GM21529 (cell line): ENCODE measurements at regions not wholly inside any gene's neighbourhood (a gene's known extent, or its start where the extent isn't known, plus 50 kb on each side); places are given as distances from the start of the nearest gene placed in this dataset.
"Not testable (repeated sequence)": the region's sequence is repeated elsewhere in the genome, so short reads cannot be mapped to it uniquely, and the experiment has no call there.

Source experiments
- ATAC-seq: cut with Tn5 transposase; IDR thresholded peaks from one replicate; pipeline ENCODE4 v1.9.1; 2021; ENCODE audit not compliant: unreplicated experiment

DNA sequence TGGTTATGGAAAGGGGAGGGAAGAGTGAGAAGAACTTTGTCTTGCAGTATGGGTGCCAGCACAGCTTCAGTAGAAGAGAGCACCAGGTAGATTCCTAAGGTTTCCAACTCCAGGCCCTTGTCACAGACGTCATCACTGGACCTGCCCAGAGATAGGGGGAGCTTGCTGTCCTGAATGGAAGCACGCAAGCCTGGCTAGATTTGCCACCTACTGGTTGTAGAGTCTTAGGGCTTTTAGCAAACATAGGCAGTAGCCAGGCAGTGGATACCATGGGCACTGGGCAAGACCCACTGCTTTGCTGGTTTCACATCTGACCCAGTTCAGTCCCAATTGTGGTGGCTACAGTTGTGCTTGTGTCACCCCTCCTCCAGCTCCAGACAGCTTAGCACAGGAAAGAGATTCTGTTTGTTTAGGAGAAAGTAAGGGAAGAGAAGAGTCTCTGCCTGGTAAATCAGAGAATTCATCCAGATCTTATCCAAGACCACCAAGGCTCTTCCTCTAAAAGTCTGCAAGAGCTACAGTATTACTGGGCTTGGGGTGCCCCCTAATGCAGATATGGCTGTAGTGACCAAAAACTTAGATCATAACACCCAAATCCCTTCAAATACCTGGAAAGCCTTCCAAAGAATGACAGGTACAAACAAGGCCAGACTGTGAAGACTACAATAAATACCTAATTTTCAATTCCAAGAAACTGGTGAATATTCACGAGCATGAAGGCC lies 158.9 kb downstream of the HINT1 start:
- no peak for ATAC-seq

DNA sequence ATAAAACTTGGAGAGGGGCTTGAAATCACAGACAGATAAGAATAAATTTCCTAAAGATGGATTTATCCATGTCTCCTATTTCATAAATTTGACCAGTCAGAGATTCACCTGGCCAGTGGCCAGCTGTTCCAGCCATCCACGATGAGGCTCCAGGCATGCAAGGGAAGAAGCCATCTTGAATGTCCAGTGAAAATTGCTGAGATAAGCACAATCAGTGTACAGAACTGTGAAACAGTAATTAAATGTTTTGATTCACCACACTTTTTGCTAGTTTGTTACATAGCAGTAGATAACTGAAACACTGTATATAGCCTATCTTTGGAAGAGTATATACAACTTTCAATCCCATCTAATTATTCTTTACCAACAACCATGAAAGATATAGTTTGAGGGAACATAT lies 163.5 kb downstream of the HINT1 start:
- ATAC-seq = no peak

DNA sequence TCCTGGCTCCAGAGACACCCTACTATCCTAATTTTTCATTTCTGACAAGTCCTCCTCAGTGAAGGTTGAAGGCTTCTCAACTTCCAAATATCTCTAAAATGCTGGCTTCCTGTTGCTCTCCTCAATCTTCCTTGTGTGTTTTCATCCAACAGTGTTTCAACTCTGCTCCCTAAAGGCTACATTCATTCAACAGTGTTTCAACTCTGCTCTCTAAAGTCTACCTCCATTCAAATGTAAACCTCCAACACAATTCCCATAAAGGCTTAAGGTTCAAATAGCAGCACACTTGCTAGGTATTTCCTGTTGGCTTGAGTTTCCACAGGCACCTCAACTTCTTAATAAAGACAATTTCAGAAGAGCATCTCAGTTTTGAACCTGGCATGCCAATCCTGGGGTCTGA lies 164.8 kb downstream of the HINT1 start:
- ATAC-seq = no peak

DNA sequence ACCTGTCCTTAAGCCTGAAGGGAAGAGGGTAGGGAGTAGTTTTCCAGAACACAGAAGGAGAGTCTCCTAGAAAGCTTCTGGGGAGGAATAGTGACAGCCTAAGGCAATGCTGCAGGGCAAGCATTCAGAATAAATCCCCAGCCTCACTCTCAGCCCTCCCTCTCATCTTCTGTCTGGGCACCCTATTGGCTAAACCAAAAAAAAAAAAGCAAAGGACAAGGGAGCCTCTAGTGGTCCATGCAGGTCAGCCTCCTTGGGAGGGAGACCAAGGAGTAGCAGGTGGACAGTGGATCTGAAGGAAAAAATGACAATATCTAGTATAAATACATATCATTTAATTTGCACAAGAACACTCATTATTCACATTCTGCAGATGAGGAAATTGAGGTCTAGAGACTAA lies 168.3 kb downstream of the HINT1 start:
- not testable (repeated sequence) for ATAC-seq

DNA sequence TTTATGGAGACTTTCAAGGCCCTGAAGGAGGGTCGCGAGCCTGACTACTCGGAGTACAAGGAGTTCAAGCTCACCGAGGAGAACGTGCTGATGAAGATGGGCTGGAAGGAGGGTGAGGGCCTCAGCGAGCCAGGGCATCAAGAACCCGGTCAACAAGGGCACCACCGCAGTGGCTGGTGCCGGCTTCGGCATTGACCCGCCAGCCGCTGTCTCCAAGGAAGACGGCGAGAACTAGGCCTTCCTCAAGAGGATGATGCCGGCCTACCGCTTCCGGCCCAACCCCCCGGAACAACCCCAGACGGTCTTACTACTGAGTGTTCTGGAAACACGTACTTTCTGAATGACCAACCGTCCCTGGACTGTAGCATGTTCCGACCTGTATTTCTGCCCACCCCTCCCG lies 169.2 kb downstream of the HINT1 start:
- ATAC-seq = no peak

DNA sequence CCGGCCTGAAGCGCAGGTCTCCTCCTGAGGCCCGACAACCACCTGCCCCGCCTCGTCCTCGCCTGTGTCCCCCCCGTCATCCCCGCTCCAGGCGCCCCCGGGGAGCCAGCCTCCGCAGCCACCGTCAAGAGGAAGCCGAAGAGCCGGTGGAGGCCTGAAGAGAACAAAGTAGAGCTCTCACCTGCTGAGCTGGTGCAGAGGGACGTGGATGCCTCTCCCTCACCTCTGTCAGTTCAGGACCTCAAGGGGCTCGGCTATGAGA lies 169.9 kb downstream of the HINT1 start:
- ATAC-seq = no peak

DNA sequence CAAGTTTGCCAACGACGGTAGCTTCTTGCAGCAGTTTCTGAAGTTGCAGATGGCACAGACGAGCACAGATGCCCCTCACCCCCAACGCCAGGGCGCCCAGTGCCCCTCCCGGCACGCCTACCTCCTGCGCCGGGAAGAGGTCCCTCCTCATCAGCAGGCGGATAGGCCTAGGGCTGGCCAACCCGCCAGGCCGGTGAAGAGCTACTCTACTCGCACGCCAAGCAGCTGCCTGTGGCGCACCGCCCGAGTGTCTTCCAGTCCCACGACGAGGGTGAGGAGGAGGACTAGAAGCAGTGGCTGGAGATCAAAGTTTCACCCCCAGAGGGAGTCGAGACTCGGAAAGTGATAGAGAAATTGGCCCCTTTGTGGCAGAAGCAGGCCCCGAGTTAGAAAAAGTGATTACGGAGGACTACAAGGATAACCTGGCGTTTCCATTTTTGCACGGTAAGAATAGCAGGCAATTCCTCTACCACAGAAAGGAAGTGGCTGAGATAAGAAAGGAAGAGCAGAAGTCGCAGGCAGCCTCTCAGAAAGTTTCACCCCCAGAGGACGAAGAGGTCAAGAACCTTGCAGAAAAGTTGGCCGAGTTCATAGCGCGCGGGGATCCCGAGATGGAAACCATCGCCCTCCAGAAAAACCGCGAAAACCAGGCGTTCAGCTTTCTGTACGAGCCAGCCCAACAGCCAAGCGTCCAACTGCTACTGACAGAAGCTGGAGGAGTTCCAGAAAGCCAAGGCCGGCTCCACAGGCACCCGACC lies 170.4 kb downstream of the HINT1 start:
- no peak for ATAC-seq

DNA sequence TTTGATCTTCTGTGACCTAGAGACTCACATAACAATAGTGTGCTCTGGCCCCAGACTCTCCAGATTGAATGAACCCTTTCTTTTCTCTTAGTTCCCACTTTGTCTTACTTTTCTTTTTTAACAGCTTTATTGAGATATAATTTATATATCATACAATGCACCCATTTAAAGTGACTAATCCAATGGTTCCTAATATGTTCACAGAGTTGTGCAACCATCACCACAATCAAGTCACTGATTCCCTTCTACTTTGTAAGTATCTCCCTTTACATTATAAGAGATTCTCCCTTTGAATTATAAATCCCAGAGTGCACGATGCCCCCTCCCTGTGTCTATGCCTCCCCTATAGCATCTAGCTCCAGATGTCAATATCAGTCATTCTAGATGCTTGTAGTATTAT lies 172.4 kb downstream of the HINT1 start:
- ATAC-seq = no peak

DNA sequence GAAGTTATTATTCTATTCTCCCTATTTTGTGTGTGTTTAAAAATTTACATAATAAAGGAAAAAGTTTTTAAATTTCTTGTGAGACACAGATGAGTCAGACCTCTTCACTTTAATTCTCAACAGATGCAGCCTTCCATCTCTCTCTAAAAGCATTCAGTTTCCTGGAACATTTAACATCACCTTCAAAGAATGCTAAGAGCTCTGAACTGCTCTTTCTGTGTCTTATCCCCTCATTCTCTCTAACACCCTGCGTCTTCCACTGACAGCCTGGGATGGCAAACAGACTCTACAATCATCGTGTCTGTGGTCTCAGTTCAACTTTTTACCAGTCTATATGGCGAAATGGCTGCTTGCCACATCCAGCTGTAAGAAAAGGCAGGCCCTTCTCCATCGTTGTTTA lies 173.0 kb downstream of the HINT1 start:
- no peak for ATAC-seq

DNA sequence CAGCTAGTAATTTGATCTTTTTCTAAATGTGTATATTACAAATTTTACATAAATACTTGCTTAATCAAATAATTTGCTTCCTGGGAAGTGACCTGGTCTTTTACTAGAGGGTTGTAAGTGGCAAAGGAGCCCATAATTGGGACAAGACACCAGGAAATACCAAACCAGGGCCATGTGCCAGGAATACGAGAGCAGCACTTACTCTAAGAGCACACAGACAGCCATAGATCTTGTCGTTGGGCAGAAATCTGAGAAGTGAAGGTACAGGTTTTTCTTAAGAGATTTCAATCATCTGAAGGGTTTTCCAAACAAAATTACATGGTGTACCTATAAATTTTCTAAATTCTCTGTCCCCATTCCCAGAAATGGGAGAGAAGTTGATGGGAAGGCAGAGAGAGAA lies 179.3 kb downstream of the HINT1 start:
- no peak for ATAC-seq

DNA sequence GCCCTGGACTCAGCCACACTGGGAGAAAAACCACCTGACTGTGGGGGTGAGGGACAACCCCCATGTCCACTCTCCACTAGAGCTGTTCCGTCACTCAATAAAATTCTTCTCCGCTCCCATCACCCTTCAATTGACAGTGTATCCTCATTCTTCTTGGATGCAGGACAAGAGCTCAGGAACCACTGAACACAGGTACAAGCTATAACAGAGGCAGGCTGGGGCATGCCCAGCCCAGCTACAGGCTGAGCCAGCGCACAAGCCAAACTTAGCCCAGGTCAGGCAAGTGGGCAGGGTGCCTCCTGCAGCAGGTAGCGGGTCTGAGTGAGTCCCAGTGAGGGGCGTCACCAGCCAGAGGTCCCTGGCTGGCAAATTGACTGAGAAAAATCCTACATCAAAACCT lies 183.4 kb downstream of the HINT1 start:
- no peak for ATAC-seq

DNA sequence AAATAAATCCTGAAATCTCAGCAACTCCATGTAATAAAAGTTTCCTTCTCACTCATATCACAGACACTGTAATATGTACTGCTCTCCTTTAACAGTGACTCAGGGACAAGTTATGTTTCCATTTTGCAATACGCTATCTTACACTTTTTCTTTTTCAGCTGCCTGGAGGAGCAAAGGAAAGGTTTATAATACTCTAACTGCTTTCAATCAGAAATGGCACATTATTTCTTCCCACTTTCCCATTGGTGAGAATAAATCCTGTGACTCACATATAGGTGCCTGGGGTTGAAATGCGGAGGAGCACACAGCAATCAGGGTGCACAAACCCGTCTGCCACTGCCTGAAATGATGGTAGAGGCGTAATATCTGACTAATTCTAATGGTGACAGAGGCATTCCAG lies 186.6 kb downstream of the HINT1 start:
- ATAC-seq = no peak

DNA sequence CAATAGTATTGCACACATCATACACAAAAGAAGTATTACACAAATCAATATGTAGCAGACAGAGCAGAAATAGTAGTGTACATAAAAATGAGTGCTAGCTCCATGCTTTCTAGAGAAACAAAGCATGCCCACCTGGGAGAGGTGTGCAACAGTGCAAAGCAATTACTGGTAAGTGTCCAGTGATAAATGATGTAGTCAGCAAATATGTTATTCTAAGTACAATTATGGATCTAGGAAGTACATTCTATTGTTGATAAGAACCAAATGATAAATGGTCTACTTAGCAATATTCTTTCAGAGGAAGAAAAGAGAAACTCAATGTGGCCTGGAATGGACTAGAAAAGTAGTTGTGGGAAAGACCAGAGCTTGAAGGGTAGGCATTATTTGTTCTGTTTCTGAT lies 188.6 kb downstream of the HINT1 start:
- no peak for ATAC-seq

DNA sequence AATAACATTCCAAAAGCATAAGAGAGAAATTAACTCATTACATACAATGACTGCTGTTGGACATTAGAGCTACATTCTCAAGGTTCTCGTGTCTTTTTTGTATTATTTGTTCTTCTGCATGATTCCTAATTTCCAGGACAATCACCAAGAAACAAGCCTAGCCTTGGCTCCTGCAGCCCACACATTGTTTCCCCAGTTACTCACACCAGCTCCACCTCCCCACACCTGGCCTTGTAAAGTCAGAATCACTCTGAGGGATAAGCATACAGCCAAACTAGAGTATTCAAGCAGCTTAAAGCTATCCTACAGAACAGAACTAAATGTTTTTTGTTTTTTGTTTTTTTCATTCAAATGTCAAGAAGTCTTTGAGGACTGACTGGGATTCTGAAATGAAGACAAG lies 189.2 kb downstream of the HINT1 start:
- no peak for ATAC-seq

DNA sequence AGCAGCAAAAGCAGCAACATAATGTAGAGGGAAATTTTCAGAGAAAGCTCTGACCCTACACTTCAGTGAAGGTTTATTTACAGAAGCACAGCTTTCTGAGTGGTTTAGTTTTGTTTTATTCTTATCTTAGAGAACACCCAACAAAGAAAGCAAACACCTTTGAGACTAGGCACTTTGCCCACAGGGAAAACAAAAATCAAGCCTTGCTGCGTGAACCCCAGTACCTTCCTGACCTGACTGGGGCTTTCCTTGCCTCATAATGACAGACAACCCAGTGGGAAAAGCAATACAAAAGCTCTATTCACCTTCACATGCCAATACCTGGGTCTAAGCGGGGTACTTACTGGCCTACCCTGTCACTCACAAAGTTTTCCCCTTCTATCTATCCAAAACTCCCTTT lies 189.8 kb downstream of the HINT1 start:
- no peak for ATAC-seq

DNA sequence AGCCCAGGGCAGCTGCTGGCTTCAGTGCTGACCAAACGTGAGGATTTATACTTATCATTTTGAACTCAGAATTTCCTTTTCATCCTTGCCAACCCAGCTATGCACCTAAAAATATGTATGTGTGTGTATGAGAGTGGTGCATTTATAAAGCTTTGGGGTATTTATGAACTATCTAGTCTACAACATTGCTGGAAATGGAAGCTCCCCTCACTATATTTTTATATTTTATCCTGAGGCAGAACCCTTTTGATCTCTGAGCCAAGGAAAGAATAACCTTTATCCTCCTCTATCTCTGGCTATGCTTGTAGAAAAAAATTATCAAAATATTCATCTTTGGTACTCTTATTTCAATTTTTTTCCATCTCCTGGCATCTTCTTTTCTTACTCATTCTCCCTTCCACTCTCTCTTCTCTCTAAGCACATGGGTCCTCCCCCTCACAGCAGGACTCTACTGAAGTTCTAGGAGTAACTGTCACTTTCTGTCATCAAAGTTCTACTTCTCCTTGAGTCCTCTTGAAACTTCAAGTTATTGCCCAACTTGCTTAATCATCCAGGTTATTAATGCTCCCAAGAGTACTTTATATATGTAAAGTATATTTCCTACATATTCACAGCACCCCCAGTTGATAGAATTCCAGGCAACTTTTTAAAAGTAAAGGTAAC lies 190.9 kb downstream of the HINT1 start:
- ATAC-seq = no peak

DNA sequence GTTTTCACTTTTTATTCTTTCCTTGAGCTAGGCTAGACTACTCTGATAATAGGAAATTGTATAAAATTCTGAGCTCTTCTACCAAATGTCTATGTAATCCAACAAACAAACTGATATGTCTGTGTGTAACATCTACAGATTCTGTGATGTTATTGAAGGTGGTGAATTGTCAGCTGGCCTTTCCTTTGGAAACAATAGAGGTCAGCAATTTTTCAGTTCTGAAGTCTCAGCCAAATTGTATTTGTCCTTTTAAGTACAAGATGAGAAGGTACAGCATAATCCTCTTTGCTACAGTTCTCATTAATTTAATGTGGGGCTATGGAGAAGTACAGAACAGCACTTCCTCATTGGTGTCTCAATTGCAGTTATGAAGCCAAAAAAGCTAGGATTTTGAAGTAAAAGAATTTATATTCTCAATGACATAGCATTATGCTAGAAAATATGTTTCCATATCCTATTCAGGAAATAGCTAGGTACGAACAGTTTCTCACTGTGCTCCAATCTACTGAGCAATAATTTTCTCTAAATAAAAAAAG lies 198.0 kb downstream of the HINT1 start:
- ATAC-seq = no peak

DNA sequence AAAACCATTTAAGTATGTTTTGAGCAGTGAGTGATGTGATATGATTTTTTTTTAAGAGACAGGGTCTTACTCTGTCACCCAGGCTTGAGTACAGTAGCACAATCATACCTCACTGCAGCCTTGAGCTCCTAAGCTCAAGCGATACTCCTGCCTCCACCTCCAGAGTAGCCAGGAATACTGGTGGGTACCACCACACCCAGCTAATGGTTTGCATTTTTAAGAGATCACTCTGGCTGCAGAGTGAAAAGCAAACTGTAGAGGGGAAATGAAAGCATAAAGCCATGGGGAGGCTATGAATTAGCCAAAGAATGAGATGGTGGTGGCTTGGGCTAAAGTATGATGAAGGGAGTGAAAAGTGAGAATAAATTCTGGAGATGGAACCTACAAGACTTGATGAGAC lies 199.1 kb downstream of the HINT1 start:
- no peak for ATAC-seq

DNA sequence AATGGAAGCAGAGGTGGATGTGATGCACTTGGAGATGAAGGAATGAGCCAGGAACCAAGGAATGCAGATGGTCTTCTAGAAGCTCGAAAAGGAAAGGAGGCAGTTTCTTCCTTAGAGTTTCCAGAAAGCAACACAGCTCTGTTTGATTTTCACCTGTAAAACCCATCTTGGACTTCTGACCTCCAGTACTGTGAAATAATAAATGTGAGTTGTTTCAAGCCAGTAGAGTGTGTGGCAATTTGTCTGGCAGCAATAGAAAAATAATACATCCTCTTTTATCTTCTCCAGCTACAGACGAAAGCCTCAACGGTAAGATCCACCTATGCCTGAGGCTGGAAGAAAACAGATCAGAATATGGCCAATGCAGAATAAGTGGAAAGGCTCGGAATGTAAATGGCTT lies 199.7 kb downstream of the HINT1 start:
- ATAC-seq = no peak

DNA sequence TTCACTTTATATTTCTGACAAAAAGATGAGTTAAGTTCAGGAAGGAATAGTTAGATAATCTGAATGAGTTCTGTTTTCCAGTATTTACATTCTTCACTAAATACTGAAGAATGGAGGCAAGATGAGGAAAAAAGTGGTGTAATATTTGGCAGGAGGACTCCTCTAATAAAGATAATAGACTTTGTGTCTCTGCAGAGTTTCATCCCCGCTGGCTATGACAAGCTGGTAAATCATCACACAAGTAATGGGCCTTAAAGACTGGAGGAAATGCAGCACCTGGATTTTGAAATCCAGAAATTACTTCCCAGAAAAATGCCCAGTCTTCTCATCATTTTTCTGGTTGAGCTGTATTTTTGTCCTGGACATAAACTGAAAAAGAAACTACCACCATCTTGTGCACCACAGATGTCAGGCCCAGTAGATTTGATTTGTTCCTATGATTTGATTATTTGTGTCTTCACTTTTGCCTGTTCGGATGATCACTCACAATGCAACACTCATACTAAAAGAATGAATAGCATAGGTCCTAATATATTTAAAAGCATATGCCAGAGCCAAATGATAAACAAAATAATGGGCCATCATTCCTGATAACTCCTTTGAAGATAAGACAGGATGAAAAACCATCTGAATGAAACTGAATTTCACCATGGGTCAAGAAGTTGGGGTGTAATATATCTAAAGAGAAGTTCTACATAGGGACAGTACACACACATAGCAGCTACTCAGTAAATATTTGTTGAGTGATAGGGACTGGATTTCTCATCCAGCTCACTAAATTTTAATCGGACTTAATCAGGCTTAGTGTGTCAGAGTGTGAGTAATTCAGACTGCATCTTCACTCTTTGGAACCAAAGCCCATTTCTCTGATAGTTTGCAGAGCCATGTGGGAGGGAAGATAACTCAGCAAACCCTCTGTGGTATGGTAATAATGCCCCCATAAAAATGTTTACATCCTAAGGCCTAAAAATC lies 200.5 kb downstream of the HINT1 start:
- no peak for ATAC-seq

DNA sequence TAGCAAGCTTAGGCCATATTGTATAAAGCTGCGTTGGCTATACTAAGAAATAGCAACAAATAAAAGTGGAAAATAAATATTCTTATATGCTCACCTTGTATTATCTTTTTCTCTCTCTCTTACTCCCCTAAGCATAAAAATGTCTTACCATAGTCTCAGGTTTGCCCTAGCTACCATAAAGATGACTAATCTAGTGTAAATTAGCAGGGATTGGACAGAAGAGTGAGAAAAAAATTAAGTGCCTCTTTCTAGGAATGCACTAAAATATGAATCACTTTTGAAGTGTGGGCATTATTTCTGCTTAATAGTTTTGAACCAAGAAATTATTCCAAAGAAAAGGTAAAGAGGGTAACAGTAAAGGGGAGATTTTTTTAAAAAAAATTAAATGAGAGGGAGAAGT lies 201.3 kb downstream of the HINT1 start:
- no peak for ATAC-seq
